NCI-H2107 treated with DMSO at 0.1 percent for 48 hours (cell line): ENCODE measurements at regions not wholly inside any gene's neighbourhood (a gene's known extent, or its start where the extent isn't known, plus 50 kb on each side); places are given as distances from the start of the nearest gene placed in this dataset.
"Not testable (repeated sequence)": the region's sequence is repeated elsewhere in the genome, so short reads cannot be mapped to it uniquely, and the experiment has no call there.

Source experiments
- DNase-seq: peaks from one replicate; lab custom pipeline; 2025; ENCODE audit not compliant: unreplicated experiment; lab: John Stamatoyannopoulos, UW

GRCh38 chr4:171016145-171016544, 797.1 kb upstream of the GALNTL6 start:
- DNase-seq = no peak

- DNase-seq = no peak
Measured at GRCh38 chr4:171015441-171015840, 797.8 kb upstream of the GALNTL6 start.

- no peak for DNase-seq
Measured at GRCh38 chr4:171007618-171008390, 805.4 kb upstream of the GALNTL6 start.

GRCh38 chr4:171002246-171002645, 811.0 kb upstream of the GALNTL6 start:
- DNase-seq = no peak

- DNase-seq = no peak
Measured at GRCh38 chr4:170990989-170991589, 822.1 kb upstream of the GALNTL6 start.

- no peak for DNase-seq
Measured at GRCh38 chr4:170988446-170988845, 824.8 kb upstream of the GALNTL6 start.

- DNase-seq = no peak
Measured at GRCh38 chr4:170979736-170980135, 833.5 kb upstream of the GALNTL6 start.

GRCh38 chr4:170978990-170979389, 834.2 kb upstream of the GALNTL6 start:
- no peak for DNase-seq

DNA sequence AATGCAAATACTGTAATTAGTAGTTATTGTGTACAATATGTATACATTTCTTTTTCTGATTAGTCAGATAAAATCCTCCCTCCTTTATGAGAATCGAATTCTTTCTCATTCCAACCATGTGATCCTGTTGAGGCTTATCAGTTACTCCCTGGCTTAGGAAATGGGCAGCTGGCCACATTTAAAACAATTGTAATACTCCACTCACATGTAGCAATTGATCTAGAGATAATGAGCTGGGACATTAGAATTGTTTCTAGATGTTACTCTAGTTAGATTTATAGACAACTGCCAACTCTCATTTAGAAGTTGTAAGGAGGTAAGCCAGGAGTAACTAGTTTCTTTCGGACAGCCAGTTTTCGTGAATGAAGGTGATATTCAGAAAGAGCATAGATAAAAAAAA, 859.3 kb upstream of the AADAT start:
- DNase-seq = no peak

- DNase-seq = no peak
Measured at GRCh38 chr4:170940043-170940724, 850.4 kb upstream of the AADAT start.

DNA sequence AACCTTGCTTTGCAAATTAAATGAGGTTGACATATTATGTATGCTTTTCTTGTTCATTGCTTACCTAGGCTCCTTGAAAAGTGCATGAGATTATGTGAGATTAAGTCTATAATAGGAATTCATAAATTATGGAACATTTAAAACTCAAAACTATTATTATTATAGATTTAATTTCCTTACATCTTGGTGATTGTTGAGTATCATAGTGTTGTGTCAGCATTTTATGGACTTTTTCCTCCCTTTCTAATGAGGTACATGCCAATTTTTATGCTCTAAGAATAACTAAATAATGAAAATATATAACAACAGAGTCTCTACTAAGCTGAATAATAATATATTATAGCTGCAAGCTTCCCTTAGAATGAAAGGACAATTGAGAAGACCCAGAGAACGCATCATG, 848.8 kb upstream of the AADAT start:
- DNase-seq = no peak

- no peak for DNase-seq
Measured at GRCh38 chr4:170931321-170931720, 841.6 kb upstream of the AADAT start.

DNA sequence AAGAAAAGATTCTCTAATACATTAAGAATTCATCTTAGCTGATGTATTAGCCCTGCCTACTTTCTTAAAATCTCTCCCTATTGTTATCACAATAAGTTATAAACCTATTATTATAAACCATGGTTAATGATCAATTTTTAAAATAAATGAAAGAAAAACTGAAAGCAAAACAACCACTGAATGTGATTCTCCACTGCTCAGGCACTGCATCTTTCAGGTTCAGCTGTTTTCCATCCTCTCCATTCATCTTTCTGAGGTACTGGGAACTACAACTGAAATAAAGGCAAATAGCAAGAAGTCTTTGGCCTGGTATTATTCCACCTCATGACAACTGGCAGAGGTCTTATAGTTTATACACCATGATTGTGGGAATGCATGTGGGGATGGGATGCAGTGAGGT, 798.9 kb upstream of the AADAT start:
- no peak for DNase-seq

GRCh38 chr4:170887396-170887795, 797.6 kb upstream of the AADAT start:
- no peak for DNase-seq

DNA sequence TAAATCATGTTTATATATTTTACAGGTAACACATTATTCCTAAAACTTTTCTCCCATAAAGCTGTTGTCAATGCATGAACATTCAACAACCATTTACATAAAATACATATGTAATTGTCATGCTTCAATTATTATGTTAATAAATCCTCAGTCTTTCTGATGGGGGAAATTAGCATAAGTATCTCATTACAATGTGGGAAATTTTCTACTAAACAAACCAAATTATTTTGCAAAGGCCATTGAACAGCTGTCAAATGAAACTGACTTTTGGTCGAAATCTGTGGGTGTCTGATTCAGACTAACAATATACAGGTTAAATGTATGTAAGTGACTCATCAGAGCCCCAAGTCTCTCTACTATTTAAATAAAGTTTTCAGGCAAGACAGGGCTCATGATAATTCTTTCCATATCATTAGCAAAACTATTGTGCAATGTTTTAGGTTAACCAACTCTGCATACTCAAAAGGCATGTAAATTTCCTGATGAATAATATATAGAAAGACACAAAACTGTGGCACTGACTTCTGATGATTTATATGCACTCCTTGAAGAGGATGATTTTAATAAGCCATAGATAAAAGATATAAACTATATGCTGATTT, 795.3 kb upstream of the AADAT start:
- DNase-seq = no peak

DNA sequence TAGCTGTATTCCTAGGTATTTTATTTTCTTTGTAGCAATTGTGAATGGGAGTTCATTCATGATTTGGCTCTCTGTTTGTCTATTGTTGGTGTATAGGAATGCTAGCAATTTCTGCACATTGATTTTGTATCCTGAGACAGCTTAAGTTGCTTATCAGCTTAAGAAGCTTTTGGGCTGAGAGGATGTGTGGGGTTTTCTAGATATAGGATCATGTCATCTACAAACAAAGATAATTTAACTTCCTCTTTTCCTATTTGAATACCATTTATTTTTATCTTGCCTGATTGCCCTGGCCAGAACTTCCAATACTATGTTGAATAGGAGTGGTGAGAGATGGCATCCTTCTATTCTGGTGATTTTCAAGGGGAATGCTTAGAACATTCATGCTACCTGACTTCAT, 791.9 kb upstream of the AADAT start:
- DNase-seq = not testable (repeated sequence)

GRCh38 chr4:170875868-170876267, 786.1 kb upstream of the AADAT start:
- DNase-seq = no peak

DNA sequence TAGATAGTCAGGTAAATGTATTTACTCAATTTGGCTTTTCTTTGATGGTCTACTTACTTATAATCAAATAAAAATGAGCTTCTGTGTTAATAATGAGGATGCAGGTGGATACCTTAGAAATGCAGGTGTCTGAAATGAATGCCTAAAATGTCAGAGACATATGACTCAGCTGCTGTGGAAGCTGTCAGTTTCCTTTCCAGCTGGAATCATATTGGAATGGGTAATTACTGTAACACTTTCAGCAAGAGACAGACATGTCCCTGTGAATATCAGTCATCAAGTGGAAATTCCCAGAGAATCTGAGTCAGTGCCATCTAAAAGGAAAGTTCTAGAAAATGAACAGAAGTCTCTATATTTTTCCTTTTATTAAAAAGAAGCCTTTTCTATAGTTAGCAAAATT, 783.0 kb upstream of the AADAT start:
- no peak for DNase-seq

GRCh38 chr4:170868170-170868569, 778.4 kb upstream of the AADAT start:
- DNase-seq = no peak

DNA sequence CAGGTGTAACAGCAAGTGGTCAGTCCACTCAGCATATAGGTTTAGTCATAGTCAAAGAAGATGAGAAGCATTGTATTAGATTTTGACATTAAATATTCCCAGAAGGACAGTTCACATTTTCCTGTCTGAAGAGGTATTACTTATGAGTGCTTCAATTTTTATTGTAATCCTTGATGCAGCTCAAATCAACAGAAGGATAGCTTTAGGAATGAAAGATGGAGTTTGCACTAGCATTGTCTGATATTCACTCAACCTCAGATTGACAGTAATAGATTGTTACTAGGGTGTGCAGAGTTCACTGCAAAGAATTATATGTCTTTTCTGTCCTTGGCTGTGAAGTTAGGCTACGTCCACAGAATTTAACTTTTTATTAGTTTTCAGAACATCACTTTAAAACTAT, 764.3 kb upstream of the AADAT start:
- no peak for DNase-seq

GRCh38 chr4:170853422-170854021, 763.8 kb upstream of the AADAT start:
- no peak for DNase-seq
